Neural cell (in vitro differentiated cells): ENCODE measurements at regions not wholly inside any gene's neighbourhood (a gene's known extent, or its start where the extent isn't known, plus 50 kb on each side); places are given as distances from the start of the nearest gene placed in this dataset.

Experiments
- CTCF ChIP-seq: fragments of 450-650 bp; IDR thresholded peaks from 2 replicates; pipeline ENCODE4 v1.5.1; 2014; ENCODE audit warnings: antibody characterized with exemption, mild to moderate bottlenecking, moderate library complexity; ENCODE audit not compliant: poor library complexity, severe bottlenecking
- EP300 ChIP-seq: fragments of 450-650 bp; conservative IDR thresholded peaks from 2 replicates; pipeline ENCODE4 v1.6.1; 2014; ENCODE audit warnings: antibody characterized with exemption, mild to moderate bottlenecking, moderate library complexity; ENCODE audit not compliant: poor library complexity, severe bottlenecking
- EZH2 ChIP-seq: fragments of 200-600, 300-800 bp; shearing (Covaris generic), sonication (generic); IDR thresholded peaks from 2 replicates; pipeline ENCODE4 v1.6.1; 2014; ENCODE audit warnings: antibody characterized with exemption, low read length, borderline replicate concordance, mild to moderate bottlenecking; ENCODE audit not compliant: insufficient read depth, poor library complexity, severe bottlenecking
- POLR2AphosphoS5 ChIP-seq: IDR thresholded peaks from 2 replicates; pipeline ENCODE4 v1.6.1; 2012
- RAD21 ChIP-seq: fragments of 450-650 bp; conservative IDR thresholded peaks from 2 replicates; pipeline ENCODE4 v1.6.1; 2014; ENCODE audit warnings: antibody characterized with exemption, mild to moderate bottlenecking, moderate library complexity
- REST ChIP-seq: IDR thresholded peaks from 2 replicates; pipeline ENCODE4 v1.6.1; 2012; ENCODE audit warnings: borderline replicate concordance
- SMC3 ChIP-seq: fragments of 450-650 bp; conservative IDR thresholded peaks from 2 replicates; pipeline ENCODE4 v1.6.1; 2014; ENCODE audit warnings: antibody characterized with exemption, mild to moderate bottlenecking, moderate library complexity; ENCODE audit not compliant: poor library complexity
- TAF1 ChIP-seq: IDR thresholded peaks from 2 replicates; pipeline ENCODE4 v1.6.1; 2012; ENCODE audit warnings: low read depth

- no peak for TF ChIP-seq CTCF
- no peak for TF ChIP-seq EZH2
- no peak for TF ChIP-seq POLR2AphosphoS5
- no peak for TF ChIP-seq TAF1
- no peak for TF ChIP-seq REST
- TF ChIP-seq EP300: no peak
- TF ChIP-seq SMC3: no peak
- TF ChIP-seq RAD21: no peak
Observed at GRCh38 chr5:54659700-54660131, 142.2 kb downstream of the SNX18 start.
